A673 (cell line): ENCODE measurements at regions not wholly inside any gene's neighbourhood (a gene's known extent, or its start where the extent isn't known, plus 50 kb on each side); places are given as distances from the start of the nearest gene placed in this dataset.

Experiments used
- BruUV-seq: library from RNA; stranded (reverse); fragments of 400-500 nt; replicated peaks from 2 replicates; lab custom pipeline; 2021; lab: Mats Ljungman, UMichigan
- CTCF ChIA-PET: fragments of 300-600 bp; sonication (Branson Sonifier 250); formaldehyde crosslinking; loops from one replicate; lab custom pipeline; 2022; ENCODE audit warnings: antibody characterized with exemption; lab: Charles Lee
- POLR2A ChIA-PET: fragments of 300-600 bp; sonication (Branson Sonifier 250); formaldehyde crosslinking; loops from one replicate; lab custom pipeline; 2022; ENCODE audit warnings: antibody characterized with exemption; ENCODE audit not compliant: low non-redundant PET; lab: Charles Lee
- DNase-seq: peaks from one replicate; pipeline ENCODE4 v3.0.0-alpha.2; 2015; ENCODE audit warnings: low spot score
- H3K27ac ChIP-seq: fragments of 200-600 bp; sonication (generic); 2 replicates; pipeline ENCODE4 v1.5.1; 2016; ENCODE audit warnings: mixed run types, low read depth, mild to moderate bottlenecking, mixed read lengths, antibody characterized with exemption, low read length; ENCODE audit not compliant: poor library complexity, severe bottlenecking
- H3K27me3 ChIP-seq: fragments of 200-600 bp; sonication (generic); replicated peaks from 2 replicates; pipeline ENCODE4 v1.6.1; 2017; ENCODE audit warnings: mixed run types, low read depth, mild to moderate bottlenecking, mixed read lengths, antibody characterized with exemption, low read length; ENCODE audit not compliant: insufficient read depth, poor library complexity
- H3K36me3 ChIP-seq: fragments of 200-600 bp; sonication (generic); 2 replicates; pipeline ENCODE4 v1.6.1; 2016; ENCODE audit warnings: mixed run types, mild to moderate bottlenecking, mixed read lengths, antibody characterized with exemption, low read length; ENCODE audit not compliant: insufficient read depth, poor library complexity, severe bottlenecking
- H3K4me1 ChIP-seq: fragments of 200-600 bp; sonication (generic); 2 replicates; pipeline ENCODE4 v1.6.1; 2017; ENCODE audit warnings: mixed run types, mild to moderate bottlenecking, mixed read lengths, antibody characterized with exemption, low read length; ENCODE audit not compliant: insufficient read depth, poor library complexity, severe bottlenecking
- H3K4me3 ChIP-seq: fragments of 200-600 bp; sonication (generic); 2 replicates; pipeline ENCODE4 v1.5.1; 2016; ENCODE audit warnings: low read depth, mixed run types, mild to moderate bottlenecking, mixed read lengths, low read length; ENCODE audit not compliant: poor library complexity, severe bottlenecking
- H3K9me3 ChIP-seq: fragments of 200-600 bp; sonication (generic); 2 replicates; pipeline ENCODE4 v1.6.1; 2016; ENCODE audit warnings: mixed run types, low read depth, mild to moderate bottlenecking, mixed read lengths, antibody characterized with exemption, low read length; ENCODE audit not compliant: poor library complexity, severe bottlenecking
- CTCF ChIP-seq: fragments of 300-800, 200-600 bp; sonication (generic); conservative IDR thresholded peaks from 2 replicates; pipeline ENCODE4 v1.5.1; 2017; ENCODE audit warnings: low read depth, mild to moderate bottlenecking, antibody characterized with exemption, low read length, moderate library complexity, mixed read lengths
- EZH2 ChIP-seq: fragments of 200-600 bp; sonication (generic); IDR thresholded peaks from 2 replicates; pipeline ENCODE4 v1.6.1; 2017; ENCODE audit warnings: borderline replicate concordance, low read depth, mild to moderate bottlenecking, mixed read lengths, antibody characterized with exemption, low read length; ENCODE audit not compliant: poor library complexity, severe bottlenecking
- intact Hi-C: fragments of 100-400 bp; cut with micrococcal nuclease; formaldehyde crosslinking; loops from one replicate; pipeline ENCODE4 v1.10.0; 2022; ENCODE audit not compliant: unreplicated experiment

GRCh38 chr7:36100226-36100625 lies 52.8 kb upstream of the EEPD1 start:
- no peak for TF ChIP-seq EZH2
- no peak for TF ChIP-seq CTCF
- H3K4me1 ChIP-seq = no peaks in the 10 kb centered on the region
- no peak overlapping the region for H3K27ac ChIP-seq
- intact Hi-C loops = no loop called here
- no TSS peak for BruUV-seq
- CTCF ChIA-PET = no interaction called here
- DNase-seq = no peak
- H3K27me3 ChIP-seq = peaks cover 4% of the 10 kb centered on the region
- POLR2A ChIA-PET = no interaction called here
- no peaks in the 10 kb centered on the region for H3K9me3 ChIP-seq
- H3K36me3 ChIP-seq = no peaks in the 10 kb centered on the region
- H3K4me3 ChIP-seq = no peak overlapping the region

- BruUV-seq = no TSS peak
- Histone ChIP-seq H3K9me3 (no peaks in the 10 kb centered on the region), H3K4me3 (no peak overlapping the region), H3K4me1 (no peaks in the 10 kb centered on the region), H3K27ac (no peak overlapping the region), H3K27me3 (peaks cover 4% of the 10 kb centered on the region), H3K36me3 (no peaks in the 10 kb centered on the region)
- POLR2A ChIA-PET = no interaction called here
- no peak for TF ChIP-seq CTCF
- no peak for TF ChIP-seq EZH2
- DNase-seq = no peak
- CTCF ChIA-PET = no interaction called here
- intact Hi-C loops = no loop called here
These were observed 52.4 kb upstream of the EEPD1 start for GRCh38 chr7:36100634-36101033.
